Stimulated activated CD8-positive, alpha-beta memory T cell treated with anti-CD3 and anti-CD28 coated beads, Interleukin-2, amount 100 ng/mL, for 48 hours (primary cell): ENCODE measurements at regions not wholly inside any gene's neighbourhood (a gene's known extent, or its start where the extent isn't known, plus 50 kb on each side); places are given as distances from the start of the nearest gene placed in this dataset.
"Not testable (repeated sequence)": the region's sequence is repeated elsewhere in the genome, so short reads cannot be mapped to it uniquely, and the experiment has no call there.

ENCODE experiments used
- DNase-seq, 2 donors: peaks; one replicate each; pipeline ENCODE4 v3.0.0-alpha.2; 2020; ENCODE audit warnings: low read depth in 2 of 2

DNA sequence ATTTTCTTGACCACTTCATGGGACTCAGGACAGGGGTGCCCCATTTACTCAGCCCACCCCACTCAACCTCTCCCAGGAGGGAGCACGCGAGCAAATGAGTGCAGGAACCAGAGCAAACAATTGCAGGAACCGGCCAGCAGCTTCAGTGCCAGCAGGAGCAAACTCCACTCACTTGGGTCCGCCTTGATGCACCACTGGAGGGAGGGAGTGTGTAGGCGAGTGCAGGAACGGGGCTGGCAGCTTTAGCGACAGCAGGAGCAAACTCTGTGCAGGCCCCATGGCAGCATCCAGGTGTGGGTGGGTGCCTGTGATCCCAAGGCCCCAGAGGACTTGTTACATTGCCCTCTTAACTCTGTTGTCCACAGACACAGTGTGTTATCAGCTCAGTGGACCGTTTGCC, 1667.3 kb upstream of the CELF4 start:
- no peak for DNase-seq

DNA sequence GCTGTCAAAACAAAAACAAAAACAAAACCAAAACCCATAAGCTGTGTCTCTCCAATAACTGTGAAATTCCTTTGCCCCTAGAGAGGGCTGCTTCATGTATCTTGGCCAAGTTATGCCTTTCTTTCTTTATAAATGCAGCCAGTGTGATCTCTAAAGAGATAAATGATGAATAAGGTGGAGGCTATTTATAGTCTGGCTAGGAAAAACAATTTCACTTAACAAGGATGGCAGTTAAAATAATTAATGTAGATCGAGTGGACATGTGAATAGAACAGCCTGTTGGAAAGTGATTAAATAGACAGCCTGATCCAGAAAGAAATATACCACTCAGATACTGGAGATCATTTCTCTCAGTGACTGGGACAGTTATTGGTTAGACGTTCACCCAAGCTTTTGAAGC, 1666.9 kb upstream of the CELF4 start:
- no peak for DNase-seq

DNA sequence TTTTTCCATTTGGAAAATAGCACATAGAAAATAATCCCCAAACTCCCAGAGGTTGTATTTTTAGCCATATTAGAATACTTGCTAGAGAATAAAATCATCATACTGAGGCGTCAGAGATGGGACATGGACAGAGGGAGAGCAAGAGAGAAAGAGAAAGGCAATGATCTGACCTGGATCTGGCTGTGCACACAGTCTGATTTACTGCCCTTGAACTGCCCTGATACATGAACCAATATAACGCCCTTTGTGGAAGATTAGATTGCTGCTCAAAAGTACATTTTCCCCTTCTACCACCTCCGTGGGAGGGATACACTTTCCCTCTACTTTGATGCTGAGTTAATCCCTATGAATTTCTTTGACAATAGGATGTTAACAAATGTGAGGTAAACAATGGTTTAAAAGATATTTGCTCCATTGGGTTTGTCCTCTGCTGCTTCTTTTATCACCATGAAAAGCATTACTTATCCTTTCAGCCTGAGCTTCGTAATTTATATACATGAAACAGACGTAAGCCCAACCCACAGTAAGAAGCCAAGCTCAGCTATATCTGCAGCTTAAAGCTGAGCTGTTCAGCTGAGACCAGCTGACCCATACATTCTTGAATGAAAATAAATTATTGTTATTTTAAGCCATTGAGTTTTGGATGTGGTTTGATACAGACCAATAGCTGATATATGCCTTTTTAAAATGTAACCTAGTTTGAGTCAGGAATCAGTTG, 1664.6 kb upstream of the CELF4 start:
- no peak for DNase-seq

DNA sequence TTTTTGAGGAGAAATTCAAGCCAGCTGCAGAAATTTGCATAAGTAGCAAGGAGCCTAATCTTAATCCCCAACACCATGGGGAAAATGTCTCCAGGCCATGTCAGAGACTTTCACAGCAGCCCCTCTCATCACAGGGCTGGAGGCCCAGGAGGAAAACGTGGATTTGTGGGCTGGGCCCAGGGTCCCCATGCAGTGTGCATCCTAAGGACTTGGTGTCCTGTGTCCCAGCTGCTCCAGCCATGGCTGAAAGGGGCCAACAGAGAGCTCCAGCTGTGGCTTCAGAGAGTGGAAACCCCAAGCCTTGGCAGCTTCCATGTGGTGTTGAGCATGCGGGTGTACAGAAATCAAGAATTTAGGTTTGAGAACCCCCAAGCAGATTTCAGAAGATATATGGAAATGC, 1662.2 kb upstream of the CELF4 start:
- not testable (repeated sequence) for DNase-seq

DNA sequence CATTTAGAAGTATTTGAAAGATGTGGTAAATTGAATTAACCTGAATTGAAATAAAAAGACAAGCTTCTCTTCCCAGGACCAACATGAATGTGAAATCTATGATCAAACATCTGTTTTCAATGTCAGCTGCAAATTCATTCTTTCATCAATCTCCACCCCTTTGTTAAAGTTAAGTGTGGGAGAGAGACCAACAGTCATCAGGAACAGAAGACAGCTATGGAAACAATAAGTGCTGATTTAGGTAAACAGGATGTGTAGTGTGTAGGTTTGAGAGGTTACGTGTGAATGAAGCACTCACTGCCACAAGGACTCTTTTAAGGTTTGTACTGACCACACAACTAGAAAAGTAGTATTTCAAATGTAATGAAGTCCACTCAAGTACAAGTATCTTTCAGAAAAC, 1659.8 kb upstream of the CELF4 start:
- DNase-seq: no peak

DNA sequence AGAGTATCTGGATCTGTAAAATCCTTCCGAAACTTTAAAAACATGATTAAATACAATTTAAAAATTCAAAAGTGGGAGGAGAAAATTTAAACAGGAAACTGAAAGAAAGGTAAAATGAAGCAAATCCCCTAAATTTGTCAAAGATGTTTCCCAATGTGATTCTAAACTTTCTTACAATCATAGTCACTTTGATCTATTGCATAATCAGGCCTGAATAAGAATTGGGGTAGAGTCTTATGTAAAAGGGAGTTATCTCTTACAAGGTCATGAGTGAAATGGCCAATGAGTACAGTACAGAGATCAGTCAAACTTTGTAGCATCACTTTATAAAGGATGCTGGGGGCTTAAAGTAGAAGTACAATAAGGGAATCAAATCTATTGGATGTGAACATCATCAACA, 1657.7 kb upstream of the CELF4 start:
- no peak for DNase-seq

DNA sequence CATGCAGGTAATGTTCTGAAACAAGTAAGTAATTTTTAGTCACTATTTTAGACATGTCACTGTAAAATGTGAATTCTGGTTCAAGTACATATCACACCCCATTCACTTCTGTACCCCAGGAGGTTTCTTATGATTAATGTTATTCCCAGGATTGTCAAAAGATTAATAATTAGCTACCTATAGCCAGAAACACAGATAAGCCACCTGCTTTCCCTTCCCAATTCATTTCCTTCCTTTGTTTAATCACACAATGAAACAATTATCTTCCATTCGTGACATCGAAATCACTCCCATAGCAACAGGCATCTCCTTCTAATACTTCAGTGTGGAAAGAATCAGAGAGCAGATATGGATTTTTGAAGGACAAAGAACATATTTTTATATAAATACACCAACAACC, 1650.3 kb upstream of the CELF4 start:
- no peak for DNase-seq

DNA sequence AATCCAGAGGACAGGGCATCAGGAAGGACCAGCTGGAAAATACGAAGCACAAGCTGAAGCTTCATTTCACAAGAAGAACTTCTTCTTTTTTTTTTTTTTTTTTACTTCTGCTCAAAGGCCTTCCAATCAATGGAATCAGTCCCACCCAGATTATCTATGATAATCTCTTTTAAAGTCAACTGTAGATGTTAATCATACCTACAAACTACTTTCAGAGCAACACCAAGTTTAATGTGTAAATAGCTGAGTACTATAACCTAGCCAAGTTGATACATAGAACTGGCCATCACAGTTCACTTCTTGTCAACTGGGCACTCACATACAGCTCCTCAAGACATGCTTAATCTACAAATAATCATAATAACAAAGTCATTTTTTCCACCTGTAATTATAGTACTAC, 1645.9 kb upstream of the CELF4 start:
- no peak for DNase-seq

DNA sequence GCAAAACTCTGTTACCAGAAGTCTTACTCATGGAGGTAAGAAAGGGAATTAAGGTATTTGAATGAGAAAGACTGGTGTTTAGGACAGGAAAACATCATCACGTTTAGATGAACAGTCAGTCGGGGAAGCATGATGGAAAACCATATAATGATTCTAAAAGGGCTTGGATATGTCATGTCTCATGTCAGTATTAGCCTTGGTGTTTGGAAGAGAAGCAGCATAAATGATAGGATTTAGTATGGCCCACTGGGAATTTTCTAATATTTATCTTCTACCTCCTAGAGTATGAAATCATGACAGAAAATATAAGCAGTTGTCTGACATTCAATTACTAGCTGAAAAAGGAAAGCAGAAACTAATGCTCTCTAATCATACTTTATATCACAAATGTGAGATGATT, 1643.6 kb upstream of the CELF4 start:
- DNase-seq: no peak

DNA sequence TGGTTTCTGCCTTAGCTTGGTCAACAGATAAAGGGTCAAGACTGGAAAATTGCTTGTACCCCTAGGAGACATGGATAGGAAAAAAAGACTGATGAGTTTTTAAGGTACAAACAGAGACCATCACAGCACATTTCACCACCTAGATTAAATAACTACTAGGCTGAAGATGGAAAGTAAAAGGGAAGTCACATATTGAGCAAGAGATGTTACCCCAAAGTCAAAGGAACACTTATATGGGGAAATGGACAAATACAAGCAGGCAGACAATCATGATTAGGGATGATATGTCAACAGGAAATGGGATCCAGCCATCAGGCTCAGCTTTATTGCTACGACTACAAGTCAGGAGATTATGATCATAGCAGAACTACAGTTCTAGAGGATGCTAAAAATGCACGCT, 1643.1 kb upstream of the CELF4 start:
- DNase-seq: no peak

DNA sequence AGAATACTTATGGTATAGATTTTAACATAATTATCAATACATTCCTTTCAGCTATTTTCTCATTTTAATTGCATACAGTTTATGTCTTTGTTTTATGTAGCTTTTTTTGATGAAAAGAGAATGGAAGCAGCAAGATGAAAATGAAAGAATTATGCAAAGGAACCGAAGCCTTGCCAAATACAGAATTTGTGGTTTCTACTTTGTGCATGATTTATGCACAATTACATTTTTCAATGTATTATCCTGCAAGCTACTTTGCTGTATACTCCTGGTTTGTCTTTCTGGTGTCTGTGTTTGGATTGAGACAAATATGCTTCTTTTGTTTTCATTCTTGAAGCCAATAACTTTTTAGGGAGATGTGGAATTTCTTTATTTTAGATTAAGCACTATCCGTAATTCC, 1642.6 kb upstream of the CELF4 start:
- no peak for DNase-seq

DNA sequence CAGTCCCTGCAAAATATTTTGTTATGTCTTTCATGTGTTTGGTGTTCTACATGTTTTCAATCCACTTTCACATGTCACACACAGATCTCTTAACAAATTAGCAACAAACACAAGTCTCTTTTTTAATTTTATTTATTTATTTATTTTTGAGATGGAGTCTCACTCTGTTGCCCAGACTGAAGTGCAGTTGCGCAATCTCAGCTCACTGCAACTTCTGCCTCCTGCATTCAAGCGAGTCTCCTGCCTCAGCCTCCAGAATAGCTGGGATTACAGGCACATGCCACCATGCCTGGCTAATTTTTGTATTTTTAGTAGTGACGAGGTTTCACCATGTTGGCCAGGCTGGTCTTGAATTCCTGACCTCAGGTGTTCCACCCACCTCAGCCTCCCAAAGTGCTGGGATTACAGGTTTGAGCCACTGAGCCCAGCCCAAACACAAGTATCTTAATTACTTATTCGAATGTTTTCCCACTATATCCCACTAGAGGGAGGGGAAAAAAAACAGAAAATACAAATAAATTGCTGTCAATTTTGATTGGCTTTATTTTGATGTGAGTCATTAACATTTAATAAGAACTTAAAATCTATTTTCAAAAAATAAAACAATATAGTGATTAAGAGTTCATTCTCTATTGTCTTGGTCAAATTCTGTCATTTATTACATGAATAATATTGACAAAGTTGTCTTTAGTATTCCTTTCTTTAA, 1641.0 kb upstream of the CELF4 start:
- DNase-seq: not testable (repeated sequence)

DNA sequence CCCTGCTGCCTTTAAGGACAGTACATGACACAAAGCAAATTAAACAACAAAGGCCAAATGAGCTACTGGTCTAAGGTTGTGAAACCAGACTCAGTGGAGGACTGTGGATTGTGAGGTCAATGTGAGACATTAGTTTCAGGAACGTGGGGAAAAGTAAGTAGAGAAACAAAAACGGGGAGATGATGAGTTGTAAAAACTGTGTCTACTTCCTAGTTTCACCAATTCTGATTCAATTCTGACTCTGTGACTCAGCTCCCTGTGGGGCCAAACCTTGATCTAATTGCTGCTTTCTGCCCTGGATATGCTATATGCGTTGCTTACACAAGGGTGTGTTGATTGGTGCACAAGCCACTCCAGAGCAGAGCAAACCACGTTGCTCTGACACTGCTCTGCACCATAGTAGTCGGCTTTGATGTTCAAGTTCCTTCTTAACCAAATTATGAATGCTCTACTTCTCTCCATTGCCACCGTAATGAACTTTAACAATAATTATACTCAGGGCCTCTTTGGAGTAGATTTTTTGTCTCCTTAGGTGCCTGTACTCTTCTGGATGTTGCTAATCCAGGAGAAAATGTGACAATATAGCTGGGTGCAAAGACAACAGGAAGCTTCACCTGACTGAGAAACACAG, 1640.1 kb upstream of the CELF4 start:
- no peak for DNase-seq

DNA sequence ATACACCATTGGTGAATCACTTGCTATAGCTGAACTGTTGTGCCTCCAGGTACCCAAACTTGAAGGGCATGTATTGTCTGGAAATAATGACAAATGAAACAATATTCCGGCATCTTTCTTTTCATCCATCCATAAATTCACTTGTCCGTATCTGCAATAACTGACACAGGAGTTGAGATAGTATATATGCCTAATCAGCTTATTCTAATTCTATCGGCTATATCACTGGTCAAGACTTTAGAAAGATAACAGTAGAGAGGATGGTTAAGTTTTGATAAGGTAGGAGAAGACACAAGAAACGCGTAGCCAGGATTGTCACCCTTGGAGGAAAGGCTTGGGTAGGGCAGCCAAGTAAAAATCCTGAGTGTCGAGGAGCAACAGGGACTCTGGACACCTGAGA, 1634.6 kb upstream of the CELF4 start:
- DNase-seq: no peak

DNA sequence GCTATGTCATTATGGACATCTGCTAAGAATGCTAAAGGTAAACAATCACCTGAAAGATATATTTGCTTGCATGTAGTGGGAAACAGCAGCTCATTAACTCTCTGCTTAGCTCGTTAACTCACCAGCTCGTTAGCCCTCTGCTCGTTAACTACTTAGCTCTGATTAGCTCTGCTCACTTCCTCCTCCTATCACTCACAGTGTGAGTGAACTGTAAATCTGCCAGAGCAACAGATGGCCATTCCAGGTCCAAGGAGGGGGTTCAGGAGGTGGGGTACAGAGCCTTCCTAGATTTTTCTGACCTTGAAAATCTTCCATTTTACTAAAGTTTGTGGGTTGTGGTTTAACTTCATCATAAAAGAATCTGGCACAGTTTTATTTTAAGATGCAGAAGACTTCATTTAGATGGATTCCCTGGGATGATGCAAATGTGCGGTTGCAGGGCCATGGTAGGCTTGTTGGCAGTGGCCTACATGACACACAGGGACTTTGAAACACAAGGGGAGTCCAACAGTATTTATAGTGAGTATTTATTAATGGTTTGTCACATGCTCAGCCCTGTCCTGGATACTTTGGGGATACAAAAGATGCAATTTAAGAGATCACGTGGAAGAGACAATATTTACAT, 1633.7 kb upstream of the CELF4 start:
- DNase-seq: no peak

DNA sequence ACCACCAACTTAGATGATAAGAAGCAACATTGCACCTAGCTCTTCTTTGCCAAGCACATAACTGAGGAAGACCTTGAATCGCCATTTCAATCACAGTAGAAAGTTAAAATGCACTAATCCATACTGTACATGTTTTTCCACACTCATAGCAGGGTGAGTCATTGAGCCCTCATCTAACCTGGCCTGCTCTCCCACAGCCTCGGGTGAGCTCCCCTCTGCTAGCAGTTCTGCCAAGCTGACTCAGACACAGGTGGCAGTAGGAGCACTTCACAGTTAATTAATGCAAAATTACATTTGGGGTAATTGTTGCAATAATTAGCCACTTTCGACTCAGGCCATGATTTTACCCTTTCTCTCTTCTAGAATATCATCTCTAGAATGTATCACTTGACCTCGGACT, 1632.8 kb upstream of the CELF4 start:
- no peak for DNase-seq

DNA sequence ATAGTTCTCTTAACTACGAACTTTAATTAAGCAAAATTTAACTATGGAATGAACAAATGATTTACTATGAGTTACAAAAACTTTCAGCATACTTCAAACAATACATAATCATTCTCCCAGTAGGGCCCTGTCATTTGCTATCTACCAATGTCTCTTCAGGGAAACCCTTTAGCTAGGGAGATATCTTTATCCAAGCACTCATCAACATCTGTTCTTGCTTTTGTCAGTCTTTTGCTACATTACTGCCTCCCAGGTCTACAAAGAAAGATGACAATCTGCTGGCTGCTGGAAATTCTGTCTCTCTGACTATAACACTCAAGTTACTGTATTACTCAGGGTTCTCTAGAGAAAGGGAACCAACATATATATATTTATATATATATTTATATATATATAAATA, 1626.3 kb upstream of the CELF4 start:
- DNase-seq: no peak

DNA sequence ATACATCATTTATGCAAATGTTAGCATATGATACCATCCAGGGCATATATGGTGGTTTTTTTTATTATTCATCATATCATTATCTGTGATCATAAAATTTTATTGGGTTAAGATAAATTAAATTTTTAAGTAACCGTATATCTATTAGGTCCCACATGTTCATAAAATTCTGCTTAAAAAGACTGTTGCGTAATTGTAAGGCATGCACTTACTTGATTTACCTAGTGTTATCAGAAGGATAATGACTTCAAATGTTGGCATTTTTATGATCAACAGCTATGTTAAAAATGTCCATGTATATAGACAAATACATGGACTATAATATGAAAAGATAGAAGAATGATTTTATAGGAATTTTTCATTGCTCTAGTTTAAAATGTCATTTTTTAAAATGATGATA, 1625.5 kb upstream of the CELF4 start:
- DNase-seq: no peak

DNA sequence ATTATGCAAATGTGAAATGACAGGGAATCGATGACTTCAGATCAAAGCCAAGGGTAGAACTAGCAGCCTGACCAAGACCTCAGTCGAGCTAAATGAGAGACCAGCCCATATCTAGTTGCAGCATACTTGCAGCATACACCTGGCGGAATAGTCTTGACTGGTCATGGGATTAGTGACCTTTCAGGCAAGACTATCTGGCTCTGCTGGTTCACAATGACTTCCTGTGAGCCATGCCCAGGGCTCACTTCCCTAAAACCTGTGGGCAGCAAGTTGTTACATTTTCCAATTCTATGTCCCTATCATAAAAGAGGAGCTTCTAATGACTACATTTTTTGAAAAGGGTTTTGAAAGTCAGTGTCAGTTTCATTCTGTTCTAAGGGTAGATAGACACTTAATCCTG, 1624.9 kb upstream of the CELF4 start:
- DNase-seq: no peak

DNA sequence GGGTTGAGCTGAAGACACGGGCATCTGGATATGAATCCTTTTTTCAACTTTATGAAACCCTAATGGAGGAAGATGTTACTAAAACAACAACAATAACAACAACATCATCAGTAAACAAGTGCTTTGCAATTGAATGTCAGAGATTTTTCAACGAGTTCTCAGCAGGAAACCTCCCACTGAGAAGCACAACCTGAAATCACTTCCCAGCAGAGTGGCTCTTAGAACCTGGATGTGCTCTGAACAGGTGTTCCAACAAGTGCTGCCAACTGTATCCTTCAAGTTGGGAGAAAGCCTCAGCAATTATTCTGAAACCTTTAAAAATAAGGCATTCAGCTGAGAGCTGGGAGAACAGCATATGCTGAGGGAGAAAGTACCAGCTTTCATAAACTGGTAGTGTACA, 1622.7 kb upstream of the CELF4 start:
- DNase-seq: no peak

DNA sequence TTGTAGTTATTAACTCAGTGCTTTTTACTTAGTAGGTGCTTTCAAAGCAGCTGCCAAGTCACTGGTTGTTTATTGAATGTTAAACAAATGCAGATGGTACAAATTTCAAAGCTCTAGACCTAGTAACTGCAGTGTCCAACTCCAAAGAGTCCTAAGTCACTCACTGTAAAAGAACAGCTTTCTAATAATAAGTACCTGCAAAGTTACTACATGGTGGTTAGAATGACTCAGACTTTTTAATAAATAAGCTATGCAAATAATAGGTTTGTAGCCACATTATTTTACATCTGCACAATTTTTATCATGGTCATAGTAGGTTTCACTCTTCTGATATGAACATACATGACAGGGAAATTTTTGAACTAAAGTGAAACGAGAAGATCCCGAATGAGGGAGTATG, 1620.4 kb upstream of the CELF4 start:
- no peak for DNase-seq

DNA sequence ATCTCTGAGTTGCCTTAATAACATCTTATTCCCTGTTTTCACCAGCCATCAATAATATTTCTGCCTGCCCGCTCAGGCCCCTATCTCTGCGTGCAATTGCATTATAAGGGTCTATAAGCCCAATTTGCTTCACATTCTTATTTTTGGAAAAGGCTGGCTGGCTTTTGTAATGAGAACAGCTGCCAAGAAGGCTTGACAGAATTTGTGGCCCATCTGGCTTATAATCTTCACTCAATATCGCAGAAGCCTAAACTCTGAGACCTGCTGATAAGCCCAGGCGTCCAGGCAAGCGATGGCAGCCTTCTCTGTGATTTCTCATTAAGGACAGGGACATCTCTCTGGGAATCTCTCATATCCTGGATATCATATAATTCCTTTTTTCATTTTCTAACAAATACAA, 1618.6 kb upstream of the CELF4 start:
- no peak for DNase-seq

DNA sequence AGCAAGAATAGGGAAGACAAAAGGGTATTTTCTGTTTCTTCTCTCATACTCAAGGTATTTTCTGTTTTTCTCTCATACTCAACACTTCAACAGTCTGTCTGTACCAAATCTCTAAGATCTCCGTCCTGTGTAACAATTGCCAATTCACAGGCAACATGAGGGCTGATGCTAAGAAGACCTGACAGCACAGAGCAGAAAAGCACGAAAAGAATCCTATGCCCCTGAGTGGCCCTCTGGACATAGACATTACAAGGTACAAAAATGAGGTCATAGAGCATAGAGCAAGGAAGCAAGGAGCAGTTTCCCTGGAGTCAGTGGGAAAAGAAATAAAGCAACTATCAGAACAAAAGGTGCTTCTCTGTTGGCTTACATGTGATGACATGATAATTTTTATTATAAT, 1612.6 kb upstream of the CELF4 start:
- no peak for DNase-seq
